ENCODE measurements at regions not wholly inside any gene's neighbourhood (a gene's known extent, or its start where the extent isn't known, plus 50 kb on each side); places are given as distances from the start of the nearest gene placed in this dataset.

DNA sequence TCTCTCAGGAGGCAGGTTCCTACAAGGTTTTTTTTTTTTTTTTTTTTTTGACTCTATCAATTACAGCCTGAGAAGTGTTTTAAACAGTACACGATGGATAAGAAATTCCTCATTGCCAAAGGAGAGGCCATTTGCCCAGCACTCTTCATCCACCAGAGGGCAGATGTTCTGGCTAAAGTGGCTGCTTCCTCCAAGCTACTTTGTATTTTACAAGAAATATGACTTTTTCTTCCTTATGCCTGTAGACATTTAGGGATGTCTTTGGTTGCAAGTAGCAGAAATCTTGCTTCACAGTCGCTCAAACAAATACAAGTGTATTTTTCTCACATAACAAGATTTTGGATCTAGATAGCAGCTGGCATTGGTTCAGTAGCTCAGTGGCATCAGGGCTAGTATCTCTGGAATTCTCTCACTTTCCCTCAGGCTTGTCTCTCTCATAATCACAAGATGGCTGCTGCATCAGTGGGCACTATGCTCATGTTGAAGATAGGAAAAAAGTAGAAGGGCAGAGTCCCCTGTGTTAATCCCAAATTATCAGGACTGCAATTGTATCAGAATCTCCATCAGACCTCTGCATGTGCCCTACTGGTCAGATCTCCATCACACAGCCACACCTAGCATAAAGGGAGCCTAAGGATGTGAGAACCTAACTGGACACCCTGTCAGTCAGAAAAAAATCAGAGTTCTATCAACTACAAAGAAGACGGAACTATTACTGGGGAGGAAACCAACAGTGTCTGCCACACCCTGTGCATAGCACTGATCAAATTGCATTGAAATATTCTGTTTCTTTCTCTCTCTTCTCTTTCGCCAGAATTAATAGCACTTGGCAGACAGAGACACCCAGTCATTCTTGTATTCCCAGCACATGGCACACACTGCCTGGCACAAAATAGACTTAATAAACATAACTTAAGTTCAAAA, 138.9 kb upstream of the COL8A1 start:
- no peak for DNase-seq

- DNase-seq, result no peak
Measured at GRCh38 chr3:99498550-99499234, 139.7 kb upstream of the COL8A1 start.

DNA sequence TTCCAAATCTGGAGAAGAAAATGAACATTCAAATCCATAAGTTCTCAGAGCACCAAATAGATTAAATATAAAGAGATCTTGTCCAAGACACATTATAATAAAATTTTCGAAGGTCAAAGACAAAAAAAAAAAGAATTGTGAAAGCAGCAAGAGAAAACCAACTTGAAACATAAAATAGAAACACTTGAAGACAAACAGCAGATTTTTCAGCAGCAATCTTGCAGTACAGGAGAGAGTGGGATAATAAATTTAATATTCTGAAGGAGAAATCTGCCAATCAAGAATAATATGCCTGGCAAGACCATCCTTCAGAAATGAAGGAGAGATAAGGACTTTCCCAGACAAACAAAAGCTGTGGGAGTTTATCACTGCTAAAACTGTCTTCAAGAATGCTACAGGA, 150.5 kb upstream of the COL8A1 start:
- no peak for DNase-seq

- no peak for DNase-seq
Measured at GRCh38 chr3:99485286-99485685, 153.1 kb upstream of the COL8A1 start.

- DNase-seq, result no peak
Measured at GRCh38 chr3:99484871-99485270, 153.5 kb upstream of the COL8A1 start.

DNA sequence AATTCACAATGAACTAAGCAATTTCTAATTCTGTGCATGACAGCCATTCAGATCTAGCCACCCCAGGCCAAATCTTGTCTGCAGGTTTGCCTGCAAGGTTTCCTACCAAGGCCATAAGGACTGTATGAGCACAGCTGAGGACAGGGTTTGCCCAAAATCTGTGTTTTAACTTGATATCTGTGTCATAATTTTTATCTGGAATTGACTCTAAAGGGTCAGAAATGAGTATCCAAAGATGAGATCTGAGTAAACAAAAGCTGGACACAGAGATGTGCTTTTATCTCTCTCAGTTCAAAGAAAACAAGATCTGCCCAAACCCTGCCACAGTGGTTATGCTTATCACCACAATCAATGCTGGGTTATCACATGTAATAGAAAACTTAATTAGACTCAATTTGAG, 154.6 kb upstream of the COL8A1 start:
- no peak for DNase-seq

GRCh38 chr3:99482191-99482590, 156.2 kb upstream of the COL8A1 start:
- no peak for DNase-seq

- no peak for DNase-seq
Measured at GRCh38 chr3:99481561-99481960, 156.8 kb upstream of the COL8A1 start.

- DNase-seq, result no peak
Measured at GRCh38 chr3:99479768-99480167, 158.6 kb upstream of the COL8A1 start.

- DNase-seq, result no peak
Measured at GRCh38 chr3:99477650-99478049, 160.7 kb upstream of the COL8A1 start.

DNA sequence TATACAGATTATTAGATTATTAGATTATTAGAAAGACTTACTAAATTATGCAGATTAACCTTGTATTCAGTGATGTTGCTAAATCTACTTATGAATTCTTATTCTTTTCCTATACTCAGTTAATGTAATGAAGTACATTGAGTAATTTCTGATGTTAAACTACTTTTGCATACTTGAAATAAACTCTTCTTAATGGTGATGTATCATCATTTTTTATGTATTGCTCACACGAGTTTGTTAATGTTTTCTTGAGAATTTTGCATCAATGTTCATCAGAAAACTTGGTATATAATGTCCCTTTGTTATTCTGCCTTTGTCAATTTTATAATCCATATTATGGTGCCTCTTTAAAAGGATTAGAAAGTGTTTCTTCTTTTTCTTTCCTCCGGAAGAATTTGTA, 163.2 kb upstream of the COL8A1 start:
- DNase-seq, result no peak

GRCh38 chr3:99474776-99475175, 163.6 kb upstream of the COL8A1 start:
- no peak for DNase-seq

DNA sequence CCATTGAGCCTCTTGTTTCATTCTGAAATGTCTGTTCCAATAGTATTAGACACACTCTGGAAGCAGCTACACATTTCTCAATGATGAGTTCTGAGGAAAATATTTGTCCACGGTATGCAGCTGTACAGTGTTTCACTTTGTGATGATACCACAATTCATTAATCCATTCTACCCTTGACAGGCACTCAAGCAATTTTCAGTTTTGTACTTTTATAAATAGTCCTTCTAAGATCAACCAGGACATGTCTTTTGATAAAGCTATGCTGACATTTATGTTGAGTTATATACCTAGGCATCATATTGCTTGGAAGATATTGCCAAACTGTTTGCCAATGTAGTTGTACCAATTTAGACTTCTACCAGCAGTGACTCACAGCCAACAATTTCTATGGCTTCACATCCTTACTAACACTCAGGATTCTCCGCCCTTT, 165.1 kb upstream of the COL8A1 start:
- DNase-seq, result no peak

DNA sequence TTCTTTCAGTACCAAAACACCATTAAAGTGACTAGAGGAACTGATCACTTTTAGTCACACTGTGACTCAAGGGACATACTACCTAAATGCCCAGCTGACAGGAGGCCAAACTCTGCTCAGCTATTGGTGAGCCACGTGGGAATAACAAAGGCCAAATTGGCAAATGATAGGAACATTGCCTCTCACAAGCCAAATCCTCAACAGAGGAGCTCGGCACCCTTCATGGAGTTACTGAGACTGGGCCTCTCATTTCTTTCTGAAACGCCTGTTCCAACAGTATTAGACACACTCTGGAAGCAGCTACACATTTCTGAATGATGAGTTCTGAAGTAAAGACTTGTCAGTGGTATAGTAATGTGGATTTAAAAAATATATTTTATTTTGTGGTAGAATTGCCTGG, 166.0 kb upstream of the COL8A1 start:
- no peak for DNase-seq

DNA sequence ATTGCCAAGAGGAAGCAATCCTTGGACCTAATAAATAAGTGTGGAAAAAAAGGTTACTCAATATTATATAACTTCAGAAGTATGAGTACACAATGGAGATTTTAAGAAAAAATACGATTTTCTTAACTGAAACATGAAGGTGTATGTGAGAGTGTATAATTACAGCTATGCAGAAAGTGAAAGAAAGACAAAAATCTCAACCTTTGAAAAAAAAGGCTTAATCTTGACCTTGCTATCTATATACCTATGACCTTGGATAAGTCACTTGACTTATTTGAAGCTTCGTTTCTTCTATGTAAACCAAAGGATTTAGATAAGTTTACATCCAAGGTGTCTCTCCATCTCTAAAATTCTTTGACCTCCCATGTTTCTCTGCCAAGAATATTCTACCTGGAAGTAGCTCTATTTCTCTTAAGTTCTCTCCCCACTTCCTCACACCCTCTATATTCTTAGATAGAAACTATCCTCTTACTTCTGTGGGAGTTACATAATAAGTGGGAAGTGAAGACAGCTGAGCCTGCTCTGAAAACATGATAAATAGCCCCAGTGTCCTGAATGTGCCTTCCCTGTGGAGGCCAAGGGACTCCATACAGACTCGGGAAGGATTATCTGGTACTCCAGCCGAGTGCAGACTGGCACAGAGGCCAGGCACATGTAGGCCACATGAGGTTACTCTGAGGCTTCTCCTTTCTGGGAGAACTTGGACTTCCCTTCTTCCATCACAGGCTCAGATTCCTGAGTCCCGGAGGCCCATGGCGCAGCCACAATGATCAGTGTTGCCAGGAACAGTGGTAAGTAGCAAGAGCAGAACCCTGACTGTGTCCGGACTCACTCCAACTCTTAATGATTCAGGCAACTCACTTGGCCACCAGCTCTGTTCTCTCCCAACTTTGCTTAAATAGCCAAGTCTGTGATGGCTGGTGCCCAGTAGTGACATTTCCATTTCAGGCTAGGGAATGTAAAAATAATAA, 166.8 kb upstream of the COL8A1 start:
- DNase-seq, result no peak

DNA sequence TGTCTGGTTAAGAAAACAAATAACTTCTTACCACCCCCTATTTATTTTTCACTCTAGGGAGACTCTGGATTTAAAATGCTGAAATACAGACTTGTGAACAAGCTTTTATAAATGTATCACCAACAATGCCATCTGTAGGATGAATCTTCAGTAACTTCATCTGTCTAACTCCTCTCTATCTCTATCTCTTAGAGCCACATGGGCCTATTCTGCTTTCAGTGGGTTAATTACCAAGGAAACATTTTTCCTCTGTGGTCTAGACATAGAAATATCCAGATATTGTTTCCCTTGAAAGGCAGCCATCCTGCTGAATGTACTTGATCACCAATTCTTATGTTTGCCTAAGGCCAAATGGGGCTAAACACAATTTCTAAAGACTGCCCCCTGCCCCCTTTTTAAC, 167.6 kb upstream of the COL8A1 start:
- no peak for DNase-seq

GRCh38 chr3:99468918-99469317, 169.5 kb upstream of the COL8A1 start:
- DNase-seq, result no peak

DNA sequence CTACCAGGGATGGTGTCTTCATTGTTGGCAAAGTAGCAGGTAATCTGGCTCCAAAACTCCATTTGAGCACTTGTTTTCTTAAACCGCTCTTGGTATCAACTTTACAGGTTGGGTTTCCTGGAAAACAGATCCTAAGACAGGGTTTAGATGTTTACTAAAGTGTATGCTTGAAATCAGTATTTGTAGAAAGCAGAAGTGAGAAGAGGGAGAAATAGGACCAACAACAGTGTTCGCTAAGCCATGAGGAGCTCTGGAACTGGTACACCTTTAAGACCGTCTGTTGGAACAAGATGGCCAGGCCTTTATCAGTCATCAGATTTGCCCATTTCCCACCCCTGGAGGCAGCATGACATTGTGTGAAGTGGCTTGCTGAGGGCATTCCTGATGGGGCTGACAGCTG, 171.0 kb upstream of the COL8A1 start:
- DNase-seq, result no peak

GRCh38 chr3:99466331-99466730, 172.1 kb upstream of the COL8A1 start:
- no peak for DNase-seq

GRCh38 chr3:99458013-99458412, 180.4 kb upstream of the COL8A1 start:
- no peak for DNase-seq

DNA sequence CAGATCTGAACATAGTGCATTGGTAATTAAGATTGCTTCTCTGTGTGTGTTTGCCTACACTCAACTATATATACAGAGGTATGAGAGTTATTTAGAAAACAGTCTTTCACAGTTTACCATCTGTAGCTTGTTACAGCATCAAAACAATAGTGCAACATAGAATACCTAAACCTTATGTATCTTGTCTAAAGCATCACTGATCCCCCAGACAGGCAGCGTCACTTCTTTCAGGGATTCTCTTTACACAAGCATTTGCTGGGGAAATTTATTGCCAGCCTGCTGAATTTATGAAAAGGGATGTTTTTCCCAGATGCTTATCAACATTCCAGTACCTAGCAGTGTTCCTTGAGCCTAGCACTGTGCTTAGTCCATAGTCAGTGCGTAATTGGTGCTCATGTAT, 195.8 kb upstream of the COL8A1 start:
- no peak for DNase-seq

DNA sequence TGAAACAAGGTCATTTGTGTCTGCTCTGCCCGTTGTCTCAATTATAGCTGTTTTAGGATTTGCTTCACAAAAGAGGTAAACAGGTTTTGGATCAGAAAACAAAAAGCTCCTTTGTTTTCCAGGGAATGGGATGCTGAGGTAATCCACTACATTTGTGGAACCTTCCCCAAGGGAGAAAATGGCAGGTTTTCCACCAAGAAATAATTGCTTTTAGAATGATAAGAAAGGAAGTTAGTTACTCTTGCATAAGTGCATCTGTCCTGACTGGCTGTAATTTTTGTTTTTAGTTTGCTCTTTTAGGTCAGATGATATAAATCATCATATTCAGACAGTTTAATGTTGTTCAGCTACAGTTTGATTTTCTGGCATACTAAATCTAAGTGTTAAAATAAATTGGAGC, 198.5 kb upstream of the COL8A1 start:
- DNase-seq, result no peak

DNA sequence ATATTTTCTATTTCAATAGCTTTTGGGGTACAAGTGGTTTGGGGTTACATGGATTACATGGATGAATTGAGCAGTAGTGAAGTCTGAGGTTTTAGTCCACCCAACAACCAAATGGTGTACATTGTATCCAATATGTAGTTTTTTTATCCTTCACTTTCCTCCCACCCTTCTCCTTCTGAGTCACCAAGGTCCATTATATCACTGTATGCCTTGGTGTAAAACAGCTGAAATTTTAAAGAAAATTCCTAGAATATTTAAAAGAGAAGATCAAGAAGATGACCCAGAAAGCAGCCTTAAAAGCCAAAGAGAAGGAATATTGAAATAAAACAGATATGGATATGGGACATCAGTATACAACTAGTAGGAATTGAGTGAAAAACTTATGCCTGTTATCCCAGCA, 204.2 kb upstream of the COL8A1 start:
- DNase-seq, result no peak
